ENCODE measurements at regions not wholly inside any gene's neighbourhood (a gene's known extent, or its start where the extent isn't known, plus 50 kb on each side); places are given as distances from the start of the nearest gene placed in this dataset.

DNA sequence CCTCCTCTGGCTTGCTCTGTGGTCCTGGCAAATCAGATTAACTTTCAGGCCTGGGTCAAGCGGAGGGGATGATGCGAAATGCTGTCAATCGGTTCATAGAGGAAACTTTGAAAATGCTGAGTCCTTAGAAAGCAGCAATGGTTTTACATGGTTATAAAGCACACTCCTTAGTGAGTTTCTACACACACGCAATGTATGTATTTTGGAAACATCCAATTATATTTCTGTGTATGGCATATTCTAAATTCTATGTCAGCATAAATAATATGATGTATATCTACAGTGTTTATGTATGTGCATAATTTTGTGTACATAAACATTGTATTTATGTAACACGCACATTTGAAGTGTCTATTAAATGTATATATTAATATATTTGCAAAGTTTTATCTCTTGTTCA is 118.0 kb upstream of the ARID2 start:
- no peak for DNase-seq (ENCODE audit: insufficient read length, low spot score)

GRCh38 chr12:45612044-45612794 is 117.3 kb upstream of the ARID2 start:
- FAIRE-seq (no peak), DNase-seq (ENCODE audit: insufficient read length, low spot score) (no peak)

More for the DNA sequence above, 118.0 kb upstream of the ARID2 start:
- no peak for TF ChIP-seq CTCF (IDR thresholded peaks at IDR 0.05; ENCODE audit: insufficient read depth, missing control alignments)
- no peak for FAIRE-seq

DNA sequence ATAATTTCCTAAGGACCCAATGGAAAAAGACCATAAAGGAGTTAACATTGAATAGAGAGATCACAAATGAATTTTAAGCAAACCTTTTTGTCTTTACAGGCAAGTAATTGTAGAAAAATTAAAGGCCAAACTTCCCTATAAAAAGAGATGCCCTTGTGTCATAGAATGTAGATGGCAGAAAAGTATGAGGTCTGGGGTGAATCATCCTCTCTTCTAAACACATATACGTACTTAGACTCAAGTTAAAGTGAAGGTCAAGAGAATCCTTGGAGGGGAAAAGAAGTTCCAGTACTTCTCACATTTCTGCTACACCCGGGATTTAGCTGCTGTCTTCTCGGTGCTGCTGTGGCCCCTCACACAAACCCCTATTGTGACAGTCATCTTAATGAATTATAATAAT is 116.2 kb upstream of the ARID2 start:
- TF ChIP-seq CTCF (IDR thresholded peaks at IDR 0.05; ENCODE audit: insufficient read depth, missing control alignments) = no peak
- DNase-seq (ENCODE audit: insufficient read length, low spot score) (no peak), FAIRE-seq (no peak)

More at GRCh38 chr12:45612044-45612794, 117.3 kb upstream of the ARID2 start:
- no peak for TF ChIP-seq CTCF (IDR thresholded peaks at IDR 0.05; ENCODE audit: insufficient read depth, missing control alignments)

- DNase-seq (ENCODE audit: insufficient read length, low spot score) = no peak
- TF ChIP-seq CTCF (IDR thresholded peaks at IDR 0.05; ENCODE audit: insufficient read depth, missing control alignments) = no peak
- no peak for FAIRE-seq
These were observed 115.7 kb upstream of the ARID2 start for GRCh38 chr12:45613855-45614254.

- FAIRE-seq = no peak
- no peak for TF ChIP-seq CTCF (IDR thresholded peaks at IDR 0.05; ENCODE audit: insufficient read depth, missing control alignments)
- DNase-seq (ENCODE audit: insufficient read length, low spot score) = no peak
These were observed 114.2 kb upstream of the ARID2 start for GRCh38 chr12:45615268-45615667.

DNA sequence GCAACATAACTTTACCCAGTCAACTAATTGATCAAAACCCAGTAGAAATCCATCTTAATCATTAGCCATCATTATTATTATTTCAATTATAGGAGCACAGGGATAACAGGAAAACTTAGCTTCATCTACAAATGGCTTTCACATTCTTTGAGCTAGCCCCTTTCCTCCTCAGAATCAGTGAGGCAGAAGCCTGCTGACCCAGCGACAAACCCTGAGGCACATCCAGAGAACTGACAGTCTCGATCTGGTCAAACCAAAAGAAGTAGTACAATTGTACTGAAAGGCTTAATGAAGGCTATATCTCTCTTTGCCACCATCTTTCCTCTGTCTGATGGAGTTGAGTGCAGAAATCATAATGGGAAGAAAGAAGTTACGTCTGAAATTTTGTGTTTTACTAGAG is 109.8 kb upstream of the ARID2 start:
- DNase-seq (ENCODE audit: insufficient read length, low spot score) = no peak
- FAIRE-seq = no peak
- TF ChIP-seq CTCF (IDR thresholded peaks at IDR 0.05; ENCODE audit: insufficient read depth, missing control alignments) = no peak

DNA sequence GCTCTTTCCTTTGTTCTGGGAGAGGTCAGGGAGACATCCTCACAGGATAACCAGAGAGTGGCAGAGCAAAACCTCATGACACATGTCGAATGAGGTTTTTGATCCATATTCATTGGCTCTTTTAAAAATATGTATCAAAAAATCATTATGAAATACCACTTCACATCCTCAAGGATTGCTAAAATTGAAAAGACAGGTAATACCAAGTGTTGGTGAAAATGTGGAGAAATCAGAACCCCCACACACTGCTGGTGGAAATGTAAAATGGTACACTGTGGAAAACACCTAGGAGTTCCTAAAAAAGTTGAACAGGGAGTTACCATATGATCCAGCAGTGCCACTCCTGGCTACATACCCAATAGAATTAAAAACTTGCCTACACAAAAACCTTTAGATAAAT is 107.8 kb upstream of the ARID2 start:
- no peak for TF ChIP-seq CTCF (IDR thresholded peaks at IDR 0.05; ENCODE audit: insufficient read depth, missing control alignments)
- FAIRE-seq (no peak), DNase-seq (ENCODE audit: insufficient read length, low spot score) (no peak)

Measured in D721Med (cell line).